Colonic mucosa (tissue), 4 donors: ENCODE measurements at regions not wholly inside any gene's neighbourhood (a gene's known extent, or its start where the extent isn't known, plus 50 kb on each side); places are given as distances from the start of the nearest gene placed in this dataset.

Source experiments
- DNase-seq: peaks from one replicate; pipeline ENCODE4 v3.0.0-alpha.2; 2020
- H3K27ac ChIP-seq: fragments of 200-600 bp; one replicate; pipeline ENCODE4 v1.8.0; 2021
- H3K27me3 ChIP-seq: fragments of 200-600 bp; one replicate; pipeline ENCODE4 v1.8.0; 2021
- H3K36me3 ChIP-seq: fragments of 200-600 bp; one replicate; pipeline ENCODE4 v1.8.0; 2021
- H3K4me1 ChIP-seq: fragments of 200-600 bp; one replicate; pipeline ENCODE4 v1.8.0; 2021; ENCODE audit warnings: mild to moderate bottlenecking
- H3K4me3 ChIP-seq: fragments of 200-600 bp; one replicate; pipeline ENCODE4 v1.8.0; 2021
- H3K9ac ChIP-seq, 2 donors: one replicate each; pipeline ENCODE4 v1.7.0; 2013; ENCODE audit warnings: control low read depth in 2 of 2, low read depth in 2 of 2, low read length in 2 of 2
- H3K9me3 ChIP-seq: fragments of 200-600 bp; one replicate; pipeline ENCODE4 v1.8.0; 2021
- CTCF ChIP-seq: fragments of 200-600 bp; IDR thresholded peaks from one replicate; pipeline ENCODE4 v1.8.0; 2022; ENCODE audit warnings: antibody characterized with exemption, mild to moderate bottlenecking
- intact Hi-C: fragments of 100-400 bp; cut with DNase I; formaldehyde crosslinking; loops from one replicate; pipeline ENCODE4 v1.14.1; 2022
- donor health status: healthy.
- donor health status: DM: no; HTN: no; CAD: no.
- donor health status: DM: no; HTN: no; CAD: no.

- intact Hi-C loops: no loop called here
- Histone ChIP-seq H3K27me3 (no peaks in the 10 kb centered on the region), H3K27ac (no peak overlapping the region), H3K4me3 (no peak overlapping the region), H3K4me1 (no peaks in the 10 kb centered on the region), H3K9ac (no peak overlapping the region), H3K9me3 (no peaks in the 10 kb centered on the region), H3K36me3 (no peaks in the 10 kb centered on the region)
- no peak for TF ChIP-seq CTCF
- no peak for DNase-seq
Observed at GRCh38 chr16:73248316-73248715, 200.4 kb upstream of the ZFHX3 start.

GRCh38 chr16:73240920-73241319 is 193.0 kb upstream of the ZFHX3 start:
- Histone ChIP-seq H3K27ac (no peak overlapping the region), H3K27me3 (no peaks in the 10 kb centered on the region), H3K4me1 (no peaks in the 10 kb centered on the region), H3K4me3 (no peak overlapping the region), H3K36me3 (no peaks in the 10 kb centered on the region), H3K9ac (no peak overlapping the region), H3K9me3 (no peaks in the 10 kb centered on the region)
- intact Hi-C loops: no loop called here
- DNase-seq: no peak
- TF ChIP-seq CTCF: no peak

DNA sequence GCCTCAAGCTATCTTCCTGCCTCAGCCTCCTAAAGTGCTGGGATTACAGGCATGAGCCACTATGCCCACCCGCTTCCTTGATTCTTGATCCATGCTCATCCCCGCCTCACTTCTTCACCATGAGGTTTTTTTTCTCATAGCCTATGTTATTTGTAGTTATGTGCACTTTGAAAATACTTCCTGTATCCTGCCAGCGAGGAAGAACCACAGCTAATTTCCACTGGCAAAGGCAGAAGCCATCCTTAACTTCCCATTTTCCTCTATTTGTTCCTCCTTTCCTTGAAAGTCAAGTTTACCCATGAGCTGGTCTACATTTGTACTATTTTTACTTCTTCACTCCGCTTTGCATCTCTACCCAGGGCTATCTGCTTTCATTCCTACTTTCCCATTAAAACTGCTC is 189.7 kb upstream of the ZFHX3 start:
- Histone ChIP-seq H3K9ac (no peak overlapping the region), H3K4me3 (no peak overlapping the region), H3K36me3 (no peaks in the 10 kb centered on the region), H3K27me3 (no peaks in the 10 kb centered on the region), H3K9me3 (no peaks in the 10 kb centered on the region), H3K4me1 (no peaks in the 10 kb centered on the region), H3K27ac (no peak overlapping the region)
- intact Hi-C loops: no loop called here
- no peak for TF ChIP-seq CTCF
- DNase-seq: no peak

GRCh38 chr16:73234496-73234895 is 186.6 kb upstream of the ZFHX3 start:
- H3K27me3 ChIP-seq: no peaks in the 10 kb centered on the region
- no peak for DNase-seq
- no peak overlapping the region for H3K27ac ChIP-seq
- H3K9ac ChIP-seq: no peak overlapping the region
- no peak for TF ChIP-seq CTCF
- H3K4me1 ChIP-seq: no peaks in the 10 kb centered on the region
- intact Hi-C loops: no loop called here
- no peaks in the 10 kb centered on the region for H3K36me3 ChIP-seq
- no peaks in the 10 kb centered on the region for H3K9me3 ChIP-seq
- no peak overlapping the region for H3K4me3 ChIP-seq

- Histone ChIP-seq H3K36me3 (no peaks in the 10 kb centered on the region), H3K9me3 (no peaks in the 10 kb centered on the region), H3K9ac (no peak overlapping the region), H3K4me1 (no peaks in the 10 kb centered on the region), H3K27me3 (no peaks in the 10 kb centered on the region), H3K27ac (no peak overlapping the region), H3K4me3 (no peak overlapping the region)
- intact Hi-C loops: no loop called here
- no peak for TF ChIP-seq CTCF
- DNase-seq: no peak
Observed at GRCh38 chr16:73233846-73234424, 186.0 kb upstream of the ZFHX3 start.
